Calu3 (cell line): ENCODE measurements at regions not wholly inside any gene's neighbourhood (a gene's known extent, or its start where the extent isn't known, plus 50 kb on each side); places are given as distances from the start of the nearest gene placed in this dataset.

Source experiments
- BruUV-seq: library from RNA; stranded (reverse); fragments of 400-500 nt; replicated peaks from 2 replicates; lab custom pipeline; 2021; lab: Mats Ljungman, UMichigan
- CTCF ChIA-PET: fragments of 300-600 bp; sonication (Branson Sonifier 250); formaldehyde crosslinking; loops from one replicate; lab custom pipeline; 2022; ENCODE audit warnings: antibody characterized with exemption; lab: Charles Lee
- DNase-seq: peaks from one replicate; pipeline ENCODE4 v3.0.0; 2022
- H3K27ac Mint-ChIP-seq: one replicate; pipeline ENCODE4 v1.8.0; 2022; ENCODE audit warnings: mixed read lengths; ENCODE audit not compliant: unreplicated experiment
- H3K27me3 Mint-ChIP-seq: one replicate; pipeline ENCODE4 v1.8.0; 2022; ENCODE audit warnings: mixed read lengths; ENCODE audit not compliant: unreplicated experiment
- H3K36me3 Mint-ChIP-seq: one replicate; pipeline ENCODE4 v1.8.0; 2022; ENCODE audit warnings: mild to moderate bottlenecking, moderate library complexity, mixed read lengths; ENCODE audit not compliant: insufficient read depth, unreplicated experiment
- H3K4me1 Mint-ChIP-seq: one replicate; pipeline ENCODE4 v1.8.0; 2022; ENCODE audit warnings: mild to moderate bottlenecking, low read depth, mixed read lengths; ENCODE audit not compliant: unreplicated experiment
- H3K4me3 Mint-ChIP-seq: one replicate; pipeline ENCODE4 v1.8.0; 2022; ENCODE audit warnings: mild to moderate bottlenecking, low read depth, moderate library complexity, mixed read lengths; ENCODE audit not compliant: unreplicated experiment
- H3K9me3 Mint-ChIP-seq: one replicate; pipeline ENCODE4 v1.8.0; 2022; ENCODE audit warnings: low read depth, mixed read lengths; ENCODE audit not compliant: unreplicated experiment
- intact Hi-C: fragments of 100-400 bp; cut with micrococcal nuclease; formaldehyde crosslinking; loops from one replicate; pipeline ENCODE4 v1.10.0; 2022; ENCODE audit not compliant: unreplicated experiment
- TF ChIP-seq, protein P1 (sequence below): fragments of 200-600 bp; IDR thresholded peaks from one replicate; pipeline ENCODE4 v1.8.0; 2022; ENCODE audit warnings: antibody characterized with exemption; ENCODE audit not compliant: unreplicated experiment

DNA sequence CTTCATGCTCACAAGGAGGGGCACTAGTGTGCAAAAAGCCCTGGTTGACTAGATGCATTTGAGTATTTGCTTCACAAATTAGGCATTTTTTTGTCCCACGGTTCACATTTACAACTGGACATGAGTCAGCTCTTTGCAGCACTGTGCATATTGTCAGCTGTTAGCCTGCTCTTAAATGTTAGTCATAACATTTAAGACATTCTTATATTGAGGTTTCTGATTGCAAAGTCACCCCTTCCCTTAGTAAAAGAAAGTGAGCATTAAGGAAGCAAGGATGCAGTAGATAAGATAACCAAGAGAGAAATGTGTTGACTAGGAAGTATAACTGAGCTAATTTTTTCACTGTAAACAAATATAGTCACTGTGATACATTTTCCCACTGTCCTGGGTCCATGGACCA, 132.6 kb upstream of the CTTNBP2NL start:
- Mint-ChIP-seq H3K4me3 (no peak overlapping the region), H3K9me3 (no peaks in the 10 kb centered on the region), H3K27ac (no peak overlapping the region), H3K4me1 (peaks cover 8% of the 10 kb centered on the region), H3K27me3 (peaks cover 37% of the 10 kb centered on the region), H3K36me3 (no peaks in the 10 kb centered on the region)
- intact Hi-C loops = no loop called here
- DNase-seq = no peak
- BruUV-seq = no TSS peak
- CTCF ChIA-PET = interaction anchor here (0.5 kb wide), 1 partner anchor 30 kb away, joined by 7 read pairs; no protein-coding TSS in a partner anchor
- TF ChIP-seq, protein P1, sequence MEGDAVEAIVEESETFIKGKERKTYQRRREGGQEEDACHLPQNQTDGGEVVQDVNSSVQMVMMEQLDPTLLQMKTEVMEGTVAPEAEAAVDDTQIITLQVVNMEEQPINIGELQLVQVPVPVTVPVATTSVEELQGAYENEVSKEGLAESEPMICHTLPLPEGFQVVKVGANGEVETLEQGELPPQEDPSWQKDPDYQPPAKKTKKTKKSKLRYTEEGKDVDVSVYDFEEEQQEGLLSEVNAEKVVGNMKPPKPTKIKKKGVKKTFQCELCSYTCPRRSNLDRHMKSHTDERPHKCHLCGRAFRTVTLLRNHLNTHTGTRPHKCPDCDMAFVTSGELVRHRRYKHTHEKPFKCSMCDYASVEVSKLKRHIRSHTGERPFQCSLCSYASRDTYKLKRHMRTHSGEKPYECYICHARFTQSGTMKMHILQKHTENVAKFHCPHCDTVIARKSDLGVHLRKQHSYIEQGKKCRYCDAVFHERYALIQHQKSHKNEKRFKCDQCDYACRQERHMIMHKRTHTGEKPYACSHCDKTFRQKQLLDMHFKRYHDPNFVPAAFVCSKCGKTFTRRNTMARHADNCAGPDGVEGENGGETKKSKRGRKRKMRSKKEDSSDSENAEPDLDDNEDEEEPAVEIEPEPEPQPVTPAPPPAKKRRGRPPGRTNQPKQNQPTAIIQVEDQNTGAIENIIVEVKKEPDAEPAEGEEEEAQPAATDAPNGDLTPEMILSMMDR = no peak

DNA sequence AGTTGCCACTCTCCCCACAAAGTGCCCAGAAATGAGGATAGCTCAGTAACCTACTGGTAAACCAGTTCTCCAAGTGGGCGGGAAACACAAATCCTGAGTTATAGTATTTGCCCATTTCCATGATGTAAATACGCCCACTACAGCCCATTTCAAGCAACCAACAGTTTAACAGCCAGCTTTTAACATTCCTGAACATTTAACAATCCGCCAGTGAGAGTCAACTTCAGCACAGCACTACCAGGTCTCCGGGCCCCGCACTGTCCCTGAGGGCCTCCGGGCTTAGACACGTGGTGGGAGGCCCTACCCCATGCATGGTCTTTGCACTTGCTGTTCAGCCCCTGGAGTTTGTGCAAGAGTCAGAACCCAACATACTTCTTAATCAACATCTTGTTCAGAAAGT, 132.0 kb upstream of the CTTNBP2NL start:
- Mint-ChIP-seq H3K36me3 (no peaks in the 10 kb centered on the region), H3K27me3 (peaks cover 32% of the 10 kb centered on the region), H3K4me1 (peaks cover 8% of the 10 kb centered on the region), H3K9me3 (no peaks in the 10 kb centered on the region), H3K27ac (no peak overlapping the region), H3K4me3 (no peak overlapping the region)
- BruUV-seq = no TSS peak
- TF ChIP-seq, protein P1 = no peak
- CTCF ChIA-PET = interaction anchor here (0.5 kb wide), 1 partner anchor 31 kb away, joined by 7 read pairs; no protein-coding TSS in a partner anchor
- intact Hi-C loops = no loop called here
- DNase-seq = no peak

DNA sequence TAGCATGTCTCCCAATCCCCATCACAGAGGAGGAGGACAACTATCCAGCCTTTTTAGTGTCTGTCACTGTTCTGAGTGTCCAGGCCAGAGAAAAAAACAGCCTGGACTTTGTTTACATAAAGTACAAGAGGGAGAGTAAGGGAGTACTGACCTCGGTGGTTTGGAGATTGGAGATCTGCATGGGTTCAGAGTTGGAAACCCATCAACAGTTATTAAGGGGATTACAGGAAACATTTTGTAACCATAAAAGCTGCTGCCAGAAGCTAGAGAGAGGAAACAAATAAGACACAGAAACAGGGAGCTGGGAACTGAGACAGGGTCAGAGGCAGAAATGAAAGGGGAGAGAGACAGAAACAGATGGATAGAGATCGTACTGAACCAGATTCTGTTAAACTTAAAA, 131.5 kb upstream of the CTTNBP2NL start:
- no peak overlapping the region for H3K4me3 Mint-ChIP-seq
- CTCF ChIA-PET = no interaction called here

DNA sequence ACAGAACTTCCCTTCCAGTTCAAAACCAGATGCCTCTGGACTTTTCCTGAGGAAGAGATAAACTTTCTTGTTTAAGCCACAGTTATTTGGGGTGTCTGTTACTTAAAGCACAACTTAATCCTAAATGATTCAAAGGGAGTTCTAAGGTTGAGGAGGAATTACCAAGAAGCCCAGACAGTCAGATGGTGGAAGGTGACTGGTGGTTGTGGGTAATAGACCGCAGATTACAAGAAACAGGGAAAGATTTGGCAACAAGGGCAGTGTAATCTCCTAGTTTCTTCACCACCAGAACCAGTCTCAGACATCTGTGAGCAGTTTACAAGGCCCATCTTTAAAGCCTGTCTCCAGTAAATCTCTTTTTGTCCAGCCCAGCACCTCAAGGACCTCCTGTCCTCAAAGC, 130.1 kb upstream of the CTTNBP2NL start:
- intact Hi-C loops = no loop called here
- no peak overlapping the region for H3K4me3 Mint-ChIP-seq
- no peak overlapping the region for H3K27ac Mint-ChIP-seq
- no peaks in the 10 kb centered on the region for H3K9me3 Mint-ChIP-seq
- DNase-seq = no peak
- BruUV-seq = no TSS peak
- peaks cover 47% of the 10 kb centered on the region for H3K27me3 Mint-ChIP-seq
- CTCF ChIA-PET = no interaction called here
- TF ChIP-seq, protein P1 = no peak
- peaks cover 8% of the 10 kb centered on the region for H3K4me1 Mint-ChIP-seq
- no peaks in the 10 kb centered on the region for H3K36me3 Mint-ChIP-seq

More for the DNA sequence above, 131.5 kb upstream of the CTTNBP2NL start:
- Mint-ChIP-seq H3K27ac (no peak overlapping the region), H3K36me3 (no peaks in the 10 kb centered on the region), H3K27me3 (peaks cover 34% of the 10 kb centered on the region), H3K9me3 (no peaks in the 10 kb centered on the region), H3K4me1 (peaks cover 8% of the 10 kb centered on the region)
- TF ChIP-seq, protein P1 = no peak
- no TSS peak for BruUV-seq
- intact Hi-C loops = no loop called here
- no peak for DNase-seq
